ENCODE measurements at regions not wholly inside any gene's neighbourhood (a gene's known extent, or its start where the extent isn't known, plus 50 kb on each side); places are given as distances from the start of the nearest gene placed in this dataset.

DNA sequence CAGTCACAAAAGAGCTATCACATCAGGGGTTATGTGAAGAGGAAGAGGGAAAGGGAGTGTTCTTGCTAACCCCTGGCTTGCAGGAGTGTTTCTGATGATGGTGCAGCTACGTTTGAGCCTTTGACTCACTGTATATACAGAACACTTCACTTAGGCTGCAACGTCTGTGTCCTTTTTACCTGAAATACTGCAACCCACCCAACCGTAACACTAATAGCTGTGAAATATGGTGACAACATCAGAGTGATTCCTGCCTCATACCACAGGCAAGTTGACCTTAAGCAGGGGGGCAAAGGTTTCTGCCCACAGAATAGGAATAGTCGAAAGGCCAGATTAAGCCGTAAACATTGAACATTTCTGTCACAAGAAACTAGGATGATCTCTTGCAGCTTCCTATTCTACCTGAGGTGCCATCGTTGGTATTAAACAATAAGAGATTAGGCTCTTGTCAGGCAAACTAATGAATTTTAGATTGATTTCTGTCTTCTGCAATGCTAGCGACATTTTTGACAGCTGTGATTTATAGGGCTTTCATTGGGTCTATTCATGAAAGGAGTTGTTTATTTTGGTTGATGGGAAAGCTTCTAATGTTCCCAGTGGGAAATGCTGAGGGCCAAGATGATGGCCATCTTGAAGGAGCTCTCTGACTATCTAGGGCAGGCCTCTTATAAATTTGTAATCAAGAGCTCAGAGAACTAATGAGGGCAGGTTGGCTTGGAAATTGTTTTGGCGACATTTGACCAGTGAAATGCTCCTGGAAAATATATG lies 316.8 kb downstream of the PIK3C3 start:
- no peak for DNase-seq

DNA sequence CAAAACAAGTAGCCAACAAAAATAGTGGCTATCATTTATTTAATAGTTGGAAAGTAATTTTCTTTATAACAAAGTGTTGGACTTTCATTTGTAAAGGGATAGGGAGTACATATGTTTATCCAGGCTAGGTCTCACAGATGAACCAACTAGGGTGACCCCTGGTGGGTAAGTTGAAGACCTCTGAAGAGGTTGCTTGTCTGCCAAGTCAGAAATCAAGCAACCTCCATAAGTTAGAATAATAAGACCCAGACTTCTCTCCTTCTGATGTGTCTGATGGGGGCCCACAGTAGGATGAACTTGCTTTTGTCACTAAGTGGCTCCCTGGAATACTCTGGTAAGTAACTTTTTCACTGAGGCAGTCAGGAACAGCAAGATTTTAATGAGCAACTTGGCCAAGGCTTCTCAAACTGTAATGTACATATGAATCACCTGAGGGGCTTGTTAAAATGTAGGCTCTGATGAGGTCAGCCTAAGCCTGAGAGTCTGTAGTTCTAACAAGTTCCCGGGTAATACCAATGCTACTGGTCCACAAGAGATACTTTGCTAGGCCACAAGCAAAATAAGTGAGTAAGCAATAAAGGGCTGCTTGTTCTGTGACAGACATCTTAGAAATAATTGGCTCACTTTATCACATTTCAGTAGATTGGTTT lies 319.6 kb downstream of the PIK3C3 start:
- DNase-seq = no peak

DNA sequence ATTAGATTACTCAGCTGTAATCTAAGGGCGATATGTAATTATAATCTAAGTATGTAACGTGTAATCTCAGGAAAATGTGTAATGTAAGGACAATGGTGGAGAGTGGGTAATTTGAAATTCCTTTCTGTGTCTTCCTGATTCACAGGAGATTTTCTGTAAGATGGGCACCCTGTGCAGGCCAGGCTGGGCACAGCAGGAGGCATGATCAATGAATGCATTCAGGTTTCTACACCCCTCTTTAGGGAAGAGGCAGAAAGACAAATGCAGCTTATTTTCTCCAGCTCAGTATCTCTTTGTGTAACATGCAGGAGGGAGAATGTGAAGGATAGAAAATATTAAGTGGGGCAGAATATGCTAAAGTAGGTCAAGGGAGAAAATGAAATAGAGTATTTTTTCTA lies 320.1 kb downstream of the PIK3C3 start:
- no peak for DNase-seq

DNA sequence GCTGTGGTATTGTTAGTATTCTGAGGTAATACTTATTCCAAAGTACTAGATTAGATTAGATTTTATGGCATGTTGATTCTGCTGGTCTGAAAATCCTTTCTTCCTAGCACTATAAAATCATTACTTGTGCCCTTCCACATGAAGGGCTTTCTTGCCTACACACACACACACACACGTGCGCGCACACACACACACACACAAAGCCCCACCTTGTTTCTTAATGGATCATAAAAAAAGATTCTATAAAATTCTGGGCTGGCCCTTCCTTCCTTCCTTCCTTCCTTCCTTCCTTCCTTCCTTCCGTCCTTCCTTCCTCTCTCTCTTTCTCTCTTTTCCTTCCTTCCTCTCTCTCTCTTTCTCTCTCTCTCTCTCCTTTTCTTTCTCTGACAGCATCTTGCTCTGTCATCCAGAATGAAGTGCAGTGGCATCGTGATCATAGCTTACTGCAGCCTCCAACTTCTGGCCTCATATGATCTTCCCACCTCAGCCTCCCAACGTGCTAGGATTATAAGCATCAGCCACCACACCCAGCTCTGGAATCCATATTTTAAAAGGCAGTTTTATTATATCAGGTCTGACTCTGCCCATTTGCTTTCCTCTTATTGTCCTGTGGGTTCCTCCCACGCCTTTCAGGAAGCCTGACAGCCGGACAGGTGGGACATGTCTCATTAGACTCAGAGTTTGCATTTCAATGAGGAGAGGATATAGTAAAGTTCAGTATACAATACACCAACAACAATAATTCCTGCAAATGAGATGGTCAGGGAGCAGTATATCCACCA lies 321.1 kb downstream of the PIK3C3 start:
- DNase-seq = no peak

DNA sequence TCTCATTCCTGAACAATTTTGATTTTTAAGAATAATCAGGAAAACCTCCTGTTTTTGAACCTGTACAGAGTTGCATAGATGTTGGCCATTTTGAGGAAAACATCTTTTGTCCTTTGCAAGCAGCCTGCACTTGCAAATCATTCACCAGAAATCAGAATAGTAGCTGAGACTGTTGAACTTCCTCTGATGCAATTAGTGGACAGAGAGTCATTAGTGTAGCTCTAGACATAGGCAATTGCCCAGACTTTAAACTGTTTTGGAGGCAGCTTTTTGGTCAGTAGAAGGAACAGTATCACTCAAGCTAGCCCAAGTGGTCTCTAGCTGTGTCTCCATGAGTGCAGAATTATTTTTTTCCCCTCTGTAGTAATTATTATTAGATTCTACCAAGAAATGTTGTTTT lies 326.1 kb downstream of the PIK3C3 start:
- DNase-seq = no peak

DNA sequence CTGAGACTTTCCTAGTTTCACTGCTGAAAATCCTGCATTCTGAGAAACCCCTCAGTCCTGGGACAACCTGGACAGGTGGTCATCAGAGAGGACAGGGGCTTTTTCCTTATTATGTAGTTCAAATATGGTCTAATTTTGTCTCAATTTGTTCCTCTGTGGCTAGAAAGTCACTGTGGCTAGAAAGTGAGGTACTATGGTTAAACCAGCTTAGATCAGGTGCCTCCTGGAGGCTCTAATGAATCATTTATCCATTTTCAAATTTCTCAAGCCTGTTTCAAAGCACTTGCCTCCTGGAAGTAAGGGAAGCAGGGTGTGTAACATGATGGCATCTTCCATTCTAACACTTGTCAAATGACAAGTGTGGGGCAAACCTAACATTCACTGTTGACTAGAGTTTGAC lies 326.8 kb downstream of the PIK3C3 start:
- DNase-seq = no peak

DNA sequence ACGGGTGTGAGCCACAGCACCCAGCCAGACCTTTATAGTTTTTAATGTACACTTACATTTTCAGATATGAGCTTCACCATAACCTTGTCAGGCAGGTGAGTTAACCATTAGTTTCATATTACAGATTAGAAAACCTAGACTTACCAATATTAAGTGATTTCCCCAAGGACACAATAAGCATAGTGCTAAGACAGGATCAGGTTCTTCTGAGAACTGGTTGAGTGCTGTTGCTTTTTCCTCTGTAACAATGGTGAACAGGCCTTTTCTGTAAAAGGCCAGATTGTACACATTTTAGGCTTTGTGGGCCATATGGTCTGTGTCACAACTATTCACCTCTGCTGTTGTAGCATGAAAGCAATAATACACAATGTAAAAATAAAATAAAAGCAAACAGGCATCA lies 332.0 kb downstream of the PIK3C3 start:
- DNase-seq = no peak

DNA sequence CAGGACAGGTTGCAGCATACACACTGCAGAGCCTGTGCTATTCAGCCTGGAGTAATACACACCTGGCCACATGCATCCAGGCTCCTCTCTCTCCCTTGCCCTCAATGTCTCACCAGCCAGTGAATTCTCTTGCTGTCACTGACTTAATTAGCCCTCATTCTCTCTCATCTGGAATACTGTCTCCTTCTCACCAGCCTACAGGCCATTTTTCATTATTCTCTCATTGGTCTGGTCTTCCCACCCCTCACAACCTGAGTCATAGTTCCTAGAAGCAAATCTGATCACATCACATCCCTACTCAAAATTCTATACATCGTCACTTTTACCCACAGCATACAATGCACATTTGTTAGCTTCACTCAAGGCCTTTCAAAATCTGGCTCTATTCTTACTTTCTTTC lies 333.1 kb downstream of the PIK3C3 start:
- no peak for DNase-seq

DNA sequence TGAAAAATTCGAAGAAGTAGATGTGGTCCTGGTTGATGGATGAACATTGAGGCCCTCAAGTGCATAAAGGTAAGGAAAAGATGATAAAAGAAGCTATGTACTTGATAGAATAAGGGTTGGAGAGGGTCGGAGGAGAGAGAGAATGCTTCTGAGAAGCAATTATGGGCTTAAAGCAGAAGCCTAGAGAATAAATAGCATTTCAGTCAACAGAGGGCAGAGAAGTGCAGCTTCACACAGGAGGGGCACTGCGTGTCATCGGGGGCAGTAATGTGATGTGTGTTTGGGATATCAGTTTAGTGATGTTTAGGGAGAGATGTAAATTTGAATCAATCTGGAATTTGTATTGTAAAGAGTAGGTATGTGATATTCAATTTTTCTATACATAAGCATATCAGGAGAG lies 334.5 kb downstream of the PIK3C3 start:
- no peak for DNase-seq

DNA sequence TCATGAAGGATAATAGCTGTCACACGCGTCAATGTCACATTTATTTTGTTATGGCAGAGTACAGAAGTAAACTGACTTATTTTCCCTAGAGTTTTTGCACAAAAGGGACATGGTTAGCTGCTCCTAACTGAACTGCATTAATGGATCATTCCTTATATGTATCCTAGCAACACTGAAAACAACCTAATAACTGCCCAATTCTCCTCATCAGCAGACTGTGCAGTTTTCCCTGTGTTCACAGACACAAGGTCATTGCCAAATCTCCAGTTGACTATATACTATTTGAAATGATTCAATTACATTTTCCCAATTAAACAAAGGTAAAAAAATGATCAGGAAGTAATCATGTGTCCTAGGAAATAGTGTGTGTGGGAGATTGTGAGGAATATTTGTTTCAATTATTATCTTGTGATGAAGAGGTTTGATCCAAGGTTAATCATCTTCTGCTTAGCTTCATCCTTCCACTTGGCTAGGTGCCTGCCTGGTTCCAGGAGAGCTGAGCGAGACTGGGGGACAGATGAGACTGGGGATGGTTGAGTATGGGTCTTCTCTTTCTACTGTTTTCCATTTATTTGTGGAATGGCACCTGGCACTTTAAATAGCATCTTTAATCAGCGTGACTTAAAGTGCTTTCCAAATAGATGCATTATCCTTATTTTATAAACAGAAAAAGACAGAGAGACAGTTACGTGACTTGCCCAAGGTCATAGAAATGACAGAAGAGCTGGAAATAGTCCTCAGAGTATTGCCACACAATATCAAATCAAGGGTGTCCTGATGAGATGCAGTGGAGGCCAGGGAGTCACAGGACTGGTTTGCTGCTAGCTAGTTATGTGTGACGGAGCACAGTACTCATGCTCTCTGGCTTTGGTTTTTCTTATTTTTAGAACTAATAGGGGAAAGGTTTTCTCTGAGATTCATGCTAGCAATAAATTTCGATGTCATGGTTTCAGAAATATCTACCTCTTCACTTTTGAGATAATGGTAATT lies 335.6 kb downstream of the PIK3C3 start:
- DNase-seq = no peak

DNA sequence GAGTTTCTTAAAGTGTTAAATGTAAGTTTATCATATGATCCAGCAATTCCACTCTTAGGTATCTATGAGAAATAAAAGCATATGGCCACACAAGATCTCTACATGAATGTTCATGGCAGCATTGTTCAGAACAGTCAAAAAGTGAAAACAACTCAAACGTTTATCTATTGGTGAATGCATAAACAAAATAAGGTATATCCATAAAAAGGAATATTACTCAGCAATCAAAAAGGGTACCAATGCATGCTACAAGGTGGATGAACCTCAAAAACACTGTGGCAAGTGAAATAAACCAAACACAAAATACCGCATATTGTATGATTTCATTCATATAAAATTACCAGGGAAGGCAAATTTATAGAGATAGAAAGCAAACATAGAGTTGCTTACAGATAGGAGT lies 337.6 kb downstream of the PIK3C3 start:
- DNase-seq = no peak

DNA sequence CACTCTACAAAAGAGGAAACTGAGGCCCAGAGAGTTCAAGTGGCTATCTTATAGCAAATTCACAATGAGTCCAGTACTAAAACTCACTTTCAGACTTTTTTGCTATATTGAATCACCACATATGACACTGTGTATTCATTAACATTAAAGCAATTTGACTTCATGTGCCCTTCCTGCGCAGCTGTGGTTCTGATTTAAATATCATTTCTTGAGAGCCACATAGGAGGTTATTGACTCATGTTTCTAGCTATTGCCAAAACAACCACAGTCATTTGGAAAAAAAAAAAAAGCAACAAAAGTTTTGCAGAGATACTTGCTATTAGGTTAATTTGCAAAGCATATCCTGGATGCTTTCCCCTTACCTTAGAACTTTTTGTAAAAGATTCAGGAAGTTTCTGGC lies 341.2 kb downstream of the PIK3C3 start:
- DNase-seq = no peak

DNA sequence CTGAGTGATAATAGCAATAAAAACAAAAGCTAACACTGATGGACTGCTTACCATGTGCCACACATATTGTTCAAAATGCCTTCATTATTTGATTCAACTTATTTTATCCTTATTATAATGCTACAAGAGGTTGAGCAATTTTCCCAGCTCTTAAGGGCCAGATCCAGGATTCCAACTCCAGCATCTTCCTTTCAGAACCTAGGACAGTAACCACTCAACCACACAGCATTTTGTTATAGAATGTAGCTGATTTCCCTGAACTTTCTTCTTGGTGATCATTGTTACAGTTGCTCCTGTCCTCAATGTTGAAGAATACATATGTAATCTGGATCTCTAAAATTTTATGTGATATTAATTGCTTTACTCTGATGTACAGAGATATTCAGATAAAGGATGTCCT lies 341.7 kb downstream of the PIK3C3 start:
- no peak for DNase-seq

DNA sequence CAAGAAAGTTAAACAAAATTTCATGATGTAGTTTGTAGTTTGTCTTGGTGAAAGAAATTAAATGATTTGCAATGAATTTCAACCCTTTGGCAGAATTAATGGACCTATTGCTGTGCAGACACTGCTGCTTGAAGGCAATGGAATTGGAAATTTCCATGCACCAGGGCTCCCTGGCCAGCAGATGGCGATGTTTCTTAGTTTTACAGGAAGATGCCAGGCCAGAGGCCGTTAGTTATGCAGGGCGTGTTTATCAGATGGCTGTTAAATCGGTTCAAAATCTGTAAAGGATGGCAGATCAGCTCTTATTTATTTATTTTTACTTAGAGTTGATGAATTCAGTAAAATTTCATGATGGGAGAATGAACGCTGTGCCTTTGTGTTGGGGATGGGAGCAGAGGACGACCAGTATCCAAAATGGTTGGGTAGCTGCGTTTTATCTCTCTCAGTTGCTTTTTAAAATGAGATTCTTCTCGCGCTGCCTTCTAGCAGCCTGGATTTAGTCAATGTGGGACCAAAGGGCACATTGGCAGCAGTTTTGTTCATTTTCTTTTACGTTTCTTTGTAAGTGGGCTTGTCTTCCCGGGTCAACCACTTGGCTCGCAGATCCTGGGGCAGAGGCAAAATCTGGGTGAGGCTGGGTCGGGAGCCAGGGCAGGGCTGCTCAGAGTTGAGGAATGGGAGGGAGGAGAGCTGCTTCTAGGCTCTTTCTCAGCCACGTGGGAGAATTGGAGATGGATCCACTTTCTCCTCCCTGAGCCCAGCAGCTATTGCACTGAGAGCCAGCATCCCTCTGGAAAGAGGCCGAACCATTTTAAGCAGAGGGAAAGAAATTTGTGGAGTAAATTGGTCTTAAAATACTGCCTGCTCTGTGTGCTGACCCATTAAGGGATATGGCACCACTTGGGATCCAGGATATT lies 344.0 kb downstream of the PIK3C3 start:
- peak in 1 of 2 donors; percentile 17 for DNase-seq

DNA sequence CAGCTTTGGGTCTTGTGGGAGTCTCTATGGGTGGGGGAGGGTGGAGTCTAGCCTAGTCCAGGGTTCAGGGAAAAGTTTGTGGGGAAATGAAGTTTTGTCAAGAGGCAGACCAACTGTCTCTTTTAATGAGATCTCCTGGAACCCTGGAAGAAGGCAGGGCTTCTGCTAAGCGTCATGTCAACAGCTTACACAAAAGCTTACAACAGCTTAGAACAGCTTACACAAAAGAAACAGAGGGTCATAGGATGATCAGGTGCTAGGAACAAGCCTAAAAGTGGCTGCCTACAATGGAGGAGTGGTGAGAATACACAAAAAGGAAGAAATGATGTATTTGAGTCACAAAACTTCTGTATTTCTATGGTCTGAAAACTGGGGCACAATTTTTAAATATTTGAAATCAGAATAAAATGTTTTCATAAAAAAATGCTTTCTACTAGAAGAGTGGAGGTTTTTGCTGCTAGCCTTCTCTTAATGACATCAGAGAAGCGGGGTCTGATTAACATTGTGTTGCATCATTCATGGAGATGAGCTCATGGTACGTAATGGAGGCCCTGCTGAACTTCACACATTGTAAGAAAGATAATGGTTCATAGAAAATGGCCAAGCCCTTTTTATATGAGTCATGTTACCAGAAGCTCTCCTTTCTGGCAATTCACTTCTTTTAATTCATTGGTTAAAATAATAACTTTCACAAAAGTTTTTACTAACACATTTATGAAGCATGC lies 351.0 kb downstream of the PIK3C3 start:
- no peak for DNase-seq

DNA sequence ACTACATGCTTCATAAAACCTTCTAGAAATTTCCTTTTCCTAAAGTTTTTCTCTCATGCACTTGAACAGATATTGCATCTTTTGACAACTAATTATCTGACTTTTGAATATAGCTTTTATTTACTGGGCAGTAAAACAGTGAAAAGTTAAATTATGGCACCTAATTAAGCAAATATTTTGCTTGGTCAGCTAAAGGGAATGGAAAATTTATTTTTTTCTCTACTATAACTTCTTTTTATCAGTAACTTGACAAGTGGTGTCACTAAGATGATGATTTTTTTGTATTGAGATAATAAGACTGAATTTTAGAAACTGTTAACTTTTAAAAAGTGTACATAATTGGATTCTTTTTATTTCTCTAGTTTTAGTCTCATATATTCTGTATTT lies 351.6 kb downstream of the PIK3C3 start:
- DNase-seq = no peak

DNA sequence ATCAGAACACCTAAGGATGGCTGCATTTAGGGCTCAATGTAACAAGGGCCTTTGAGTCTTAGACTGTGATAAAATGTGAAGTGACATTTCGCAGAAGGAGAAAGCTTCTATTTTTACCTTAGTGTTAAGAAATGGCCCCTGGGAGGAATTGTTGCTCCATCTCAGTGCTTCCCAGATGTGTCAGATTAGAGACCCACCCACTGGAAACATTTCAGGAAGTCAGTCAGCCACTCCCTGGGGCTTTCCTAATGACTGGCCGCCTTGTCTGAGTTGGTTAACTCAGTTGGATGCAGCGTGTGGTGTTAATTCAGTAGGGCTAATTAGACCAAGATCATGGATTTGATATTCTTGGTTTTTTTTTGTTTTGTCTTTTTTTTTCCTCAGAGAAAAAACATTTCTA lies 355.9 kb downstream of the PIK3C3 start:
- no peak for DNase-seq

DNA sequence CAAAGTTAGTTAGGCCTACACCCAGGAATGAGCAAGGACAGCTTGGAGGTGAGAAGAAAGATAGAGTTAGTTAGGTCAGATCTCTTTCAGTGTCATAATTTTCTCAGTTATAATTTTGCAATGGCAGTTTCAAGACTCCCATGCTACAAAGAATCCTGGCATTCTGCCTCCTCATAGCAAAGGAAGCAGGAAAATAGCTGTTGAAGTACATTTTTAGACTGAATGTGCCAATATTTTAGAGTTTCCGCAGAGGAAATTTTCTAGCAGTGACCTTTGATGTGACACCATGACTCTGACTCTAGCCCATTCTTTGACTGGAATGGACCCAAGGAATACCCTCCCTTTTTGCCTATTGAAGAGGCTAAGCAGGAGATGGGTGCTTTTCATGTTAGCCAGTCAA lies 371.7 kb downstream of the PIK3C3 start:
- no peak for DNase-seq

DNA sequence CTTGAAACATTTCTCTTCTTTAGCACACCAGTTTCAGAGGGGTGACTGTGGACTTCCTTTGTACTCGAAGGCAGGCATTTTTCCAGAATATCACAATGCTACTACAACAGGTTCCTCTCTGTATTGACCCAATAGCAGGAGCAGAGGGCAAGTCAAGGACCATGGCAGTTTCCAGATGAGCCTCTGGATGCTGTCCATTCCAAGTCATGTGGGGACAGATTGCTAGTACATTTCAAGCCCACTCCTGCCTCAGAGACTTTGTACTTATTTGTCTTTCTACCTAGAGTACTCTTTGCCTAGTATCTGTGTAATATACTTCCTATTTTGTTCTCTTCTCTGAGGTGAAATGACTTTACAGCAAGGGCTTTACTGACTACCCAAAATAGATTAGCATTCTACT lies 373.9 kb downstream of the PIK3C3 start:
- no peak for DNase-seq

DNA sequence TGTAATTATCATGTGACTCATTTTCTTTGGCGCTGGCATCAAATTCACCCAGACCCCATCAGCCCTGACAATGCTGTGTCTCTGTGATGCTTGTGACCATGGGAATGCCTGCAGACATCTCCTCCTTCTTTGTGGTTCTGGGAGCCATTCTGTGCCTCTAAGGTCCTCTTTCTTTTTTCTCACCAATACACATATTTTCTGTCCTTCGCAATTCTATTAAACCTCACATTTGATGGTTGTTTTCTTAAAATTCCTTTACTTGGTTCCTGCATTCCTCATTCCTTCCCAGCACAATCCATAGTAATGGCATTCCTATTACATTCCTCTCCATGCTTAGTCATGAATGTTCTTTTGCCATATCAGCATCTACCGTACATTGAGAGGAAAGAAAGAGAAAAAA lies 375.3 kb downstream of the PIK3C3 start:
- DNase-seq = no peak

DNA sequence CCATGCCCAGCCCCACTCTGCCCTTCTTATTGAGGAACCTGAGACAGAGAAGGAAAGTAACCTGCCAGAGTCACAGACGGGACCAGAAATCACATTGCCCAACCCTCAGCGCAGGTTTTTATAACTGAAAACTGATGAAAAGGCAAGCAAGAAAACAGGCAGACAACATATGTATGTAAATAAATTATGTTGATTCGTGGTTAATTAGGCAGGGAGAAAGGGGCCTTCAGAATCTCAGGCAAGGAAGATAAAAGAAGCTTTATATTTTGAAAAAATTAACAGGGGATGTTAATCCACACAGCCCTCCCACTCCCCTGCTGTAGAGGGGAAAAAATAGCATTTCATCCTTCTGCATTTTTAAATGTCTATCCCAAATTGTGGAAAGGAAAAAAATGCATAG lies 378.5 kb downstream of the PIK3C3 start:
- no peak for DNase-seq
